ENCODE measurements at regions not wholly inside any gene's neighbourhood (a gene's known extent, or its start where the extent isn't known, plus 50 kb on each side); places are given as distances from the start of the nearest gene placed in this dataset.

DNA sequence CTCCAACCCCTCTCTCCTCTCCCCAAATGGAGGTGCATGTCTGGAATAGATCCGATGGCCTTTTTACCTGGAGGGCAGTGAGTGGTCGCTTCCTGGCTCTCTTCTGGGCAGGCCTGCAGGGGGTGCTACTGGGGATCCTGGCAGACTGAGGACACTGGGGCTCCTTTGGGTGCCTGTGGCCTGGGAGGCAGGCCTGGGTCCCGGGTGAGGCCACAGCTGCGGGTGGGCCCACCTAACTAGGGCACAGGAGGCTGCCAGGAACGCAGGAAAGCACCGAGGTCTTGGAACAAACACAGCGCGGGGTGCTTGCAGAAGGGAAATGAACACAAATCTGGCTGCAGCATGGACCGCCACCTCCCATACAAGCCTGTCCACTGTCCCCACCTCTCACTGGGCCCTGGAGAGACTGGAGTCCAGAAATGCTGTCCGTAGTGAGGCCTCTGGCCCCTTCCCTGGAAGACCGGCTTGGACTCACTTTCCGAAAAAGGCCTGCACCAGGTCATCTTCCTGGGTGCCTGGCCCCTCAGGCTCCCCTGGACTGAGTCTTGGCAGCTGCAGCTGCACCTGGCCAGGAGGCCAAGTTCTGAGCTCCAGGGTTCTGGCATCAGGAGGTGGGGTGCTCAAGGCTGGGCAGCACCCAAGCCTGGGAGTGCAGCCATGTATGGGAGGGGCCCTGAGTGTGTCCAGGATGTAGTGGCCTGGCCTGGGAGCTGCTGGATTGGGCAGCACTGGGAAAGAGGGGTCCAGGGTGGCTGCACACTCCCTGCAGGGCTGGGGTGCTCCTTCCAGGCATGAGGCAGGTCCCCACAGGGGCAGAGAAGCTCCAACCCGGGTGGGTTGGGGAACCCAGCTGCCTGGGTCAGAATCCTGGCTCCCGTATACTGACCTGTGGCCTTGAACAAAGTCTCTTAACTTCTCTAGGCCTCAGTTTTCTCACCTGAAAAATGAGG lies 195.1 kb downstream of the IRF8 start:
- no peak for DNase-seq

DNA sequence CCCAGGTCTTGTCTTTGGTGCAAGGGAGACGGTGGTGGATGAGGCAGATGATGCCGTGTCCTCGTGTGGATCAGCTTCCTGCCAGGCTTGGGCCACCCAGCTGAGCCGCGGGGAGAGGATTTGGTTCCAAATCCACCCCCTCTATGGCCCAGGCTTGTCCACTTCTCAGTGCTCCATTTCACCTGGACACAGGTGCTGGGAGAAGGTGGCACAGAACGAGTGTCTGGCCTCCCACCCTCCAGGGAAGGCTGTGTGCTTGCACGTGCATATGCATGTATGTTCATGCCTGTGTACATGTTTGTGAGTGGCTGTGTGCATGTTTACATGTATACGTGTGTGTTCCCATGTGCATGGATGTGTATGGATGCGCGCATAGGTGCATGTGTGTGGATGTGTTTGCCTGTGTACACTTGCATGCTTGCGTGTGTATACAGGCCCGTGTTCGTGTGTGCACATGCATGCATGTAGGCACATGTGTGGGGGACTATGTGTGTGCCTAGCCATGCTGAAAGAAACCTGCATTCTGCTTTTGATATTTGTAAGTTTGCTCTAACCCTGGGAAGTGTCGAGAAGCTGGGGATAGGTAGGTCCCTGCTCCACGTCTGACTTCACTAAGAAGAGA lies 196.3 kb downstream of the IRF8 start:
- DNase-seq, result no peak

DNA sequence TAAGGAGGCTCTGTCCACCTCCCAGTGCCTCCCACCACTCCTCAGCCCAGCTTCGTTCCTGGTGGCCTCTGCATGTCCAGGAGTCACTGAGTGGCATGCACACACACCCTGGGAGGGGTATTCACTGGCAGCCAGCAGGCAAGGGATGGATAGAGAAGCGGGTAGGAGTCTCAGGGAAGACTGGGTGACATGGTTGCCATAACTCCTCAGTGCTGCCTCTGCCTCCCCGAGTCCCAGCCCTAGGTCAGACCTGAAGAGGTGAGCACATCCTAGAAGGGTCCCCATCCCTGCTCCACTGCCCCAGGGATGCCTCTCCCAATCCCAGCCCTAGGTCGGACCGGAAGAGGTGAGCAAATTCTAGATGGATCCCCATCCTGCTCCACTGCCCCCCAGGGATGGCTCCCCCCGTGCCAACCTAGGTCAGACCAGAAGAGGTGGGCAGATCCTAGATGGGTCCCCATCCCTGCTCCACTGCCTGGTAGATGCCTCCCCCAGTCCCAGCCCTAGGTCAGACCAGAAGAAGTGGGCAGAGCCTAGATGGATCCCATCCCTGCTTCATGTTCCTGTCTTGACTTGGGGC lies 197.0 kb downstream of the IRF8 start:
- no peak for DNase-seq

DNA sequence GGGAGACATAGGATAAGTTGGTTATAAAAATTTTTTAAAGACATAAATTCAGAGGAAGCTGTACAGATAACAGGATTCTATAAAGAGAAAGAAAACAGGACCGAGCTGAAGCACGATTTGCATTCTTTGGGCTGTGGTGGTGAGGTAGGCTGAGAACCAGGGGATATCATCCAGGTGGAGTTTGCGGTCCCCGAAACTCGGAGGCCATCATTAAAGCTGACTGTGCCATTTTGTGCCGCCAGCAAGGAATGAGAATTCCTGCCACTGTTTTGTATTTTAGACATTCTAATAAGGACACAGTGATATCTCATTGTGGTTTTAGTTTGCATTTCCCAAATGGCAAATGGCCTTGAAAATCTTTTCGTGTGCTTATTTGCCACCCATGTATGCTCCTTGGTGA lies 197.9 kb downstream of the IRF8 start:
- no peak for DNase-seq

DNA sequence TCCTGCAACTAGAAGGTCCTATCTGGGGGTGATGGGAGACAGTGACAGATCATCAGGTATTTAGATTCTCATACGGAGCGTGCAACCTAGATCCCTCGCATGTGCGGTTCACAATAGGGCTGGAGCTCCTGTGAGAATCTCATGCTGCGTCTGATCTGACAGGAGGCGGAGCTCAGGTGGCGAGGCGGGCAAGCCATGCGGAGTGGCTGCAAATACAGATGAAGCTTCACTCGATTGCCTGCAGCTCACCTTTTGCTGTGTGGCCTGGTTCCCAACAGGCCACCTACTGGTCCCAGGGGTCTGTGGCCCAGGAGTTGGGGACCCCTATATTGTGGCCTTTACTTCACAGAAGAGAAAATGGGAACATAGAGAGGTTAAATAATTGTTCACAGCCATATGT lies 200.4 kb downstream of the IRF8 start:
- DNase-seq, result no peak

DNA sequence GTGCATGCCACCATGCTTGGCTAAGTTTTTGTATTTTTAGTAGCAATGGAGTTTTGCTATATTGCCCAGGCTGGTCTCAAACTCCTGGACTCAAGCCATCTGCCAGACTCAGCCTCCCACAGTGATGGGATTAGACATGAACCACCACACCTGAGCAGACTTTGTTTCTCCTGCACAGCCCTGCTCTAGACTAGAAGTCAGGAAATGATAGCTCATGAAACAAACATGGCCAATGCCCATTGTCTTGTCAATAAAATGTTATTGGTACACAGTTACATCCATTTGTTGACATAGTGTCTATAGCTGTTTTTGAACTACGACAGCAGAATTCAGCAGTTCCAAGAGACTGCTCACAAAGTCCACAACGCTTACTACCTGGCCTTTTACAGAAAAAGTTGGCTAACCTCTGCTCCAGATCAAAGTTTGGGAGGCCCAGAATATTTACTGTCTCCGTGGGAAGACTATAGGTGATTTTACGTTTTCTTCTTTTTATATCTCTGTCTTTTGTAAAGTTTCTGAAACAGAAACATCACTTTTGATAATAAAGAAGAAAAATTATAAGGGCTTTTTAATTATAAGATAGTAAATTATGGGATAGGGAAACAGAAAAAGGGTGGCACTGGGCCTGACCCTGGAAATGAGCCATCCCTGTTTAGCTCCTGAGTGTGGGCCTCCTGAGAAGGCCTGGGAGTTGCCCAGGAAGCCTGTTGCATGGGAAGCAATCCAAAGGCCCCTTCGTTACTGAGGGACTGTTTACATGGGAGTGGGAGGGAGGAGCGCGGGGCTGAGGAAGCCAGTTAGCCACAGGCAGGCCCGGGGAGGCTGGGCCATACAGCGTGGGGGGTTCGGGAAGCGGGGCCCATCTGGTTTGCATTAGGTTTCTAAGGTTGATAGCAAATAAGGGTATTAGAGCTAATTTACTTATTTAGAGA lies 201.5 kb downstream of the IRF8 start:
- DNase-seq, result no peak

DNA sequence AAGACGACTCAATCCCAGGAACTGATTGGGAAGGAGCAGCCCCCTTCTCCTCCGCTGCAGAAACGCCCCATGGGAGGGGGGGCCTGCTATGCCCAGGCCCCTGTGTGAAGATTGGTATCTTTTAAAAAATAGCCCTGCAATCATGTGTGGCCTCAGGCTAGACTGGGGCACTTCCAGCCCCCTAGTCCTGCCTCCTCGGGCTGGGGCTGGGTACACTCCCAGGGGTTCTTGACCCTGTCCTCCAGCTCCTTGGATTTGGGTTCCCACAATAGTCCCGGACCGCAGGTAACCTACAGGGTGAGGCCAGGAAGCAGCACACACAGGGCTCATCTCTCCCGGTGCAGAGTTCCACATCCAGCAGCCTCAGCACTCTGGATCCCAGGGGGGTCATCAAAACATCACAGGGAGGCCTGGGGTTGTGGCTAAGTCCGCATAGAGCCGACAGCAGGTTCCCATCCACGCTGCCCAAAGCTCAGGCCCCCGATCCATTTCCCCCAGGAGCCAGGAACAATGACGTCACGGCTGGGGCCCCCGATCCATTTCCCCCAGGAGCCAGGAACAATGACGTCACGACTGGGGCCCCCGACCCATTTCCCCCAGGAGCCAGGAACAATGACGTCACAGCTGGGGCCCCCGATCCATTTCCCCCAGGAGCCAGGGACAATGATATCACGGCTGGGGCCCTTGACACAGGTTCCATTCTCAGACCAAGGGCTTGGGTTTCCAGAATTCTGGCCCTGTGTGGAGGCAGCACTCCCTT lies 202.4 kb downstream of the IRF8 start:
- no peak for DNase-seq

DNA sequence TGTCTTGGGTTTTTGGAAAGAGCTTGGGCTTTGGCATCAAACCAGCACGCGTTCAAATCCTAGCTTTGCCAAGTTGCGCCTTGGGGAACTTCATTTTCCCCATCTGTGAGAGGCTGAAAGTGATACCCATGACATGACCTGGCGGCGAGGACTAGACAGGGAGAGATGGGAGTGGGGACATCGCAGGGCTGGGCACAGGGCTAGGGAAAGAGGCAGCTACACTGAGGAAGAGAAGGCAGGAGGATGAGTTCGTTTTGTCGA lies 202.9 kb downstream of the IRF8 start:
- DNase-seq, result no peak

DNA sequence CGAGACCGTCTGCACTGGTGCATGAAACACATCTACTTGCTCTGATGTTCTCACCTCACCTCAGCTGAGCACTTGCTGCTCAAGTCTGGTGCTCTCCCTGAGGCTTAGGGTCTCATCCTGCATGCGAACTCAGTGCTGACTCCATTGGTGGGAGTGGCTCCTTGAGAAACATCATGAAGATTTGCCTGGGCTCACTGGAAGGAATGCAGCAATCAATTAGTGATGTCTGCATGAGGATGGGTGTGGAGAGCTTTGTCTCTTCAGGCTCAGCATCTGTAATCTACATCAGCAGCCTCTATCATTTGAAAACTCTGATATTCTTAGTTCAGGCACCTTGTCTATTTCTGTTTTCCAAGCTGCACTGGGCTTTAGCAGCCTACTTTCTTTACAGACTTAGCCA lies 204.4 kb downstream of the IRF8 start:
- no peak for DNase-seq

DNA sequence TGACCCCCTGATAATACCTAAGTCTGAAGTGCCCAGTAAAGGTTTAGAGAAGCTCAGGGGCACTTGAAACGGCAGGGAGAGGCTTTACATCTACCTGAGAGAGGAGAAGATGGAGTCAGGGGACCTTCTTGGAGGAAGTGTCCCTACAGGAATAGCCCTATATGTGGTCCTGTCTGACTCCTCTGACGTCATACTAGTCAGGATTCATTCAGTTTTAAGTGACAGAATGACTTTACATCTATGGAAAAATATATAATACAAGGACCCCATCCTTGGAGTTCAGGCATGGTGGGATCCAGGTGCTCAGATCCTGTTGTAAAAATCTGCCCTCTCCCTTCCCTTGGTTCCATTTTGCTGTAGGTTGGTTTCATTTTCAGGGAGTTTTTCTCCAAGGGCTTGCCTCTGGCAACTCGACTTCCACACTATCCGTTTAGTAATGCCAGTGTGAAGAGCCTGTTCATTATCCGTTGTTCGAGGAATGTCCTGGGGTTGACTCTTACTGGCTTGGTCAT lies 205.6 kb downstream of the IRF8 start:
- DNase-seq, result no peak

DNA sequence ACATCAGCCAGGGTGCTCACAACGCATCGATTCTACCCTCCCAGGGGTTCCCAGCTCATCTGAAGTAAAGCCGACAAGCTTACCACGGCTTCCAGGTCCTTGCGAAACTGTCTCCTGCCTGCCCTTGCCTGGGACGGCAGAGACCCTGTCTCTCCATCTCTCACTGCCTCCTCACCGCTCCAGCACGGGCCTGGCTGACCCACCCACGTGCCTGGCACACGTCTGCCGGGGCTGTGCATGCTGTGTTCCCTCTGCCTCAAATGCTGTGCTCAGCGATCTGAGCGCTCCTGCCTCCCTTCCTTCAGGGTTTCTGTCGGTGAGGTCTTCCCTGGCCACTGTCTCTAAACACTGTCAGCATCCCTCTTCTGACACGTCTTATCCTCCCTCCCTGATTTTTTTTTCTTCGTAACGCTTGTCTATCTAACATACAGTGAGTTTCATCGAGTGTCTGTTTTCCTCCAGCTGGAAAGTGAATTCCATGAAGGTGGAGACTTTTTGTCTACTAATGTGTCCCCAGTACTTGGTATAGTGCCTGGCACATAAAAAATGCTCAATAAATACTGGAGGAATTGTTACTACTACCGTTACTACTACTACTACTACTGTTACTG lies 208.4 kb downstream of the IRF8 start:
- DNase-seq, result no peak

DNA sequence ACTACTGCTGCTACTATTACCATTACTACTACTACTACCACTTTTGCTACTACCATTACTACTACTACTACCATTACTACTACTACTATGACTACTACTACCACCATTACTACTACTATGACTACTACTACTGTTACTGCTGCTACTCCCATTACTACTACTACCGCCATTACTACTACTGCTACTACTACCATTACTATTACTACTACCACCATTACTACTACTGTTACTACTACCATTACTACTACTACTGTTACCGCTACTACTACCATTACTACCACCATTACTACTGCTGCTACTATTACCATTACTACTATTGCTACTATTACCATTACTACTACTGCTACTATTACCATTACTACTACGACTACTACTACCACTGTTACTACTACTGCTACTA lies 209.1 kb downstream of the IRF8 start:
- no peak for DNase-seq

DNA sequence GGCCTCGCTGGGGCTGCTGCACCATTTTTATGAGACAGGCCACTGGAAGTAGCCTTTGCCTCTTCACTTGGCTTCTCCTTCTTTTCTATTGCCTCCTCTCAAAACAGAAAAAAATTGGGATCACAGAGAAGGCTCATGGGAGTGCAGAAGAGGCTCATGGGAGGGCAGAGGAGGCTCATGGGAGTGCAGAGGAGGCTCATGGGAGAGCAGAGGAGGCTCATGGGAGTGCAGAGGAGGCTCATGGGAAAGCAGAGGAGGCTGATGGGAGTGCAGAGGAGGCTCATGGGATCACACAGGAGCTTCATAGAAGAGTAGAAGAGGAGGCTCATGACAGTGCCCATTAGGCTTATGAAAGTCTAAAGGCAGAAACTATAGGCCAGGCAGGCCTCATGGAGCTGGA lies 211.2 kb downstream of the IRF8 start:
- DNase-seq, result no peak

DNA sequence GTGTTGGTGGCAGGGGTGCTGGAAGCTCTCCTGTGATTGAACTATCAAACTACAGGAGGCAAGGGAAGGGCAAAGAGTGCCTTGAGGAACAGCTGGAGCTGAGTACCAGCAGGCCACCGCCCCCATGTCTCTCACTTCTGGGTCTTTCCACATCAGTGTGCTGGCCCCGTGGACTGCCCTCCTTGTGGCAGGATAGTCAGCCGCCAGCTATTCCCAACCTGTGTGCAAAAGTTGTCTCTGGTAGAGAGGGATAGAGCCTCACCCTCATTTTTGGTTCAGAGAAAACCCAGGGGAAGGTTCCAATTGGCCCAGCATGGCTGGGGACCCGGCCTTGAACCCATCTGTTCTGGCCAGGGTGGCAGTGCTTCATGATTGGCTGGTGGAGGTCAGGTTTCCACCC lies 211.8 kb downstream of the IRF8 start:
- DNase-seq, result no peak

DNA sequence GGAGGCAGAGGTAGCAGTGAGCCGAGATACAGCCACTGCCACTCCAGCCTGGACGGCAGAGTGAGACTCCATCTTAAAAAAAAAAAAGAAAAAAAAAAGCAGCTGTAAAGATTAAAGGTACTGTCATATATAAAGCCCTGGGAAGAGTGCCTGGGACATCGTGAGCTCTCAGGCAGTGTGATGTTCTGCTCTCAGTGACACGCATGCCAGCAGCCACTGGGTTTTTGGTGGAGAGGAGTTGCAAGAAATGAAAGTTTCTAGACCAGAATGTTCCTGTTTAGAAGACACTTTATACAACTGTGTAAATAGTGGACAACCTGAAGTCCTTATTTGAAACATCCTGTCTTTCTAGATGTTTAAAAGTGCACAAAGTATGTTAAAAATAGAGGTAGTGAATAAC lies 213.2 kb downstream of the IRF8 start:
- no peak for DNase-seq

DNA sequence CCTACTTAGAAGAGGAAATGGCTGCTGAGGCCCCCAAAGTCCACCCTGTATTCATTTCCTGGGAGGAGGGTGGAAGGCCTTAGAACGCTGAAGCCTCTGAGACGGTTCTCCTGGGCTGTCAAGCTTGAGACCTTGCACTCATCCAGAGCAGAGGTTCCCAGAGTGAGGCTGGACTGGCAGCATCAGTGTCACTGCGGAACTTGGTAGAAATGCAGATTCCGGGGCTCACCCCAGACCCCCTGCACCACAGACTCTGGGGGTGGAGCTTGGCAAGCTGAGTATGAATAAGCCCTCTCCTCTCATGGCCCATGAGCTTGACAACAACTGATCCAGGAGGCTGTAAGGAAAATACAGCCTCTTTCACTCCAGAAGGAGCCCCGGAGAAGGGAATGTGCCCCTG lies 218.3 kb downstream of the IRF8 start:
- no peak for DNase-seq

DNA sequence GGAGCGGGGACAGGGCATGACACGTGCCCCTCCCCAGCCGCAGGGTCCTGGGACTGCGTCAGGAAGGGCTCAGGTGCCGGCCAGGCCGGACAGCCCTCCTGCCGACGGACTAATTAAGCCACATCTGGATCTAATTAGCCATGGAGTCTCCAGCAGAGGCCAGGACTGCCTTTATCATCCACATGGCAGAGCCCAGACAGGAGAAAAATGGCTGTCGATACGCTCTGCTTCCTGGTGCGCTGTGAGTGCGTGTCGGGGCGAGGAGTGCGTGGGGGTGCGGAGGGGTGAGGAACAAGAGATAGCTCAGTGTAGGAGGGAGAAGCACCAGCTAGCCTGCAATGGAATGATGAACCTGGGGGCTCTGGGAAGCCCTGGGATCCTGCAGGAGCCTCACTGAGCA lies 218.8 kb downstream of the IRF8 start:
- DNase-seq, result no peak

DNA sequence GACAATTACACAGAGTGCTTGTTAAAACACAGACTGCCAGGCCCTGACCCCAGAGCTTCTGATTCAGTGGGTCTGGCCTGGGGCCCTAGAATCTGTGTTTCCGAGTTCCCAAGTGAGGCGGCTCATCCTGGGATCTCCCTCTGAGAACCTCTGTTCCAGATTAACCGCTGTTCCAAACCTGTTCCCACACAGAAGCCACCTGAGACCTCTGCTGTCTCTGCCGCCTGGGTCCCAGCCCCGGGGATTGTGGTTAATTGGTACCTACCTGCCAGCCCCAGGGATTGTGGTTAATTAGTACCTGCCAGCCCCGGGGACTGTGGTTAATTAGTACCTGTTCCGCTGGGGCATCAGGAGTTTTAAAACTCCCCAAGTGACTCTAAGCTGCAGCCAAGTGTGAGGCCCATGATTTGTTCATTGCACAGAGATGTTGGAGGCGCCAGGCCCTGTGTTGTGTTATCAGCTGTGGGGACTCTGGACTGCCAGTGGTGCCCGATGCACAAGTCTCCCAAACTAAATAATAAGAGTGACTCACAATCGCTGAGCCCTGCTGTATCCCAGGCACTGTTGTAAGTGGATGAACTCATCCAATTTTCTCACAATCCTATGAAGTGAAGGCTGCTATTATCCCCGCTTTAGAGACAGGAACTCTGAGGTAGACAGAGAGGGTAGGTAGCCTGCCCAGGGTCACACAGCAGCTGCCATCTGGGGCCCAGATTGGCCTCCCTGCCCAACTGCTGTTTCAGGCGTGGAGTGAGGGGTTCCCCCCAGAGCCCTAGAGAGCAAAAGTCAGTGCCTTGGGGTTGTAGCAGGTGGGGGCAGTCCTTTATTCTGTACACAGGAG lies 219.7 kb downstream of the IRF8 start:
- no peak for DNase-seq

DNA sequence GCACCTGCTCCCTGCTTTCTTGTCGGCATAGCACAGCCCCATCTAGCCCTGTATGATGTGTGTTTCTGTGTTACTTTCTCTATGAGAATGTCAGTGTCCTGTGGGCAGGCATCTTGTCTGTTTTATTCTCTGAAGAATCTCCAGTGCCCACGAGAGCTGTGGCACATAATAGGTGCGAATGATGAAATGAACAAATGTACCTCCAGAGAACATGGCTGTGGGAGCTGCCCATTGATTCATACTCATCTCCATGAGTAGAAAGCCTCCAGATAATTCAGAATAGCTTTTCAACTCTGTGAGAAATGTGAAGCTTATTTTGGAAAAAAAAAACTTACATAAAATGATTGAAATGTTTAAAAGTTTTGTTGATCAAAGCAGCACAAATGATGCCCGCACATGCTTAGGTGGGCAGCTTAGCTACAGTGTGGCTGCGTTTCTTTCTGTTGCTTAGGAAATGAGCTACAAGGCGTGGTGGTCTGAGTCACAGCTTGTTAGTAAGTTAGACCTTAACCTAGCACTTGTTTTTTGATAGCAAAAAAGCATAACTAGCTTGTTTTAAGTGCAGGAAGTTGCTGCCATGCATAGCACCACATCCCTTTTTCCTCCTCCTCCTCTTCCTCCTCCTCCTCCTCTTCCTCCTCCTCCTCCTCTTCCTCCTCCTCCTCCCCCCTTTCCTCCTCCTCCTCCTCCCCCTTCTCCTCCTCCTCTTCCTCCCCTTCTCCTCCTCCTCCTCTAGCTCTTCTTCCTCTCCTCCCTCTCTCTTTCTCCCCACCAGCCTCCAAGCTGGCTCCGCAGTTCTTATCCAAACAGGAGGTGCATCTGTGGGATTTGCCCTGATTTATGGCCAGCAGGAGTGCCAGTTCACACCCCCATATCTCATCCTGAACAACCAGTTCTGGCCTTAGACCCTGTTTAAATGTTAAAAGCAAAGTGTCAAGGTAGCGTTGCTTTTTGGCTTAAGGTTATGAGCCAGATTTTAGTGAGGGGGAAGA lies 221.5 kb downstream of the IRF8 start:
- no peak for DNase-seq
